ENCODE measurements at regions not wholly inside any gene's neighbourhood (a gene's known extent, or its start where the extent isn't known, plus 50 kb on each side); places are given as distances from the start of the nearest gene placed in this dataset.

GRCh38 chr1:232319072-232319471 lies 310.9 kb downstream of the SIPA1L2 start:
- no peak overlapping the region for H2AK9ac ChIP-seq (replicated peaks; ENCODE audit: low read depth, low read length, poor library complexity)
- H3K4me1 ChIP-seq (ENCODE audit: control insufficient read depth, insufficient read depth, low read length), result no peaks in the 10 kb centered on the region
- no peak overlapping the region for H2BK20ac ChIP-seq (ENCODE audit: low read depth, low read length)
- no peak overlapping the region for H3K27ac ChIP-seq (ENCODE audit: insufficient read depth, low read length)
- H3K18ac ChIP-seq (ENCODE audit: low read depth, low read length), result no peak overlapping the region
- H3K4me2 ChIP-seq (ENCODE audit: low read depth, low read length), result no peak overlapping the region
- no peaks in the 10 kb centered on the region for H4K20me1 ChIP-seq (ENCODE audit: insufficient read depth, low read length)
- no peaks in the 10 kb centered on the region for H3K79me1 ChIP-seq (ENCODE audit: low read depth in 1 of 2, low read length in 2 of 2)
- no peaks in the 10 kb centered on the region for H3K36me3 ChIP-seq (ENCODE audit: control insufficient read depth, insufficient read depth, low read length)
- TF ChIP-seq USF2 (IDR thresholded peaks at IDR 0.05; ENCODE audit: low read depth, low read length), result no peak
- TF ChIP-seq MXI1 (IDR thresholded peaks at IDR 0.05; ENCODE audit: borderline replicate concordance, low read depth, low read length), result no peak
- no peak for TF ChIP-seq POLR2A (IDR thresholded peaks at IDR 0.05; ENCODE audit: low read depth, low read length)
- H3K9ac ChIP-seq (ENCODE audit: low read depth, low read length), result no peak overlapping the region
- CTCF ChIA-PET, result no interaction called here
- no peak overlapping the region for H2BK5ac ChIP-seq (ENCODE audit: low read depth, low read length, poor library complexity, severe bottlenecking)
- ATAC-seq (ENCODE audit: low read depth) (no peak), DNase-seq (no peak)
- no peaks in the 10 kb centered on the region for H3K9me1 ChIP-seq (ENCODE audit: insufficient read depth, low read length)
- no peak overlapping the region for H2BK15ac ChIP-seq (ENCODE audit: low read depth, low read length)
- in situ Hi-C loops (cut with MboI; ENCODE audit: low sequenced_read_pairs) (no loop called here), dilution Hi-C loops (cut with HindIII; ENCODE audit: low sequenced_read_pairs, unreplicated experiment) (no loop called here), intact Hi-C loops (cut with micrococcal nuclease) (no loop called here)
- no peak overlapping the region for H3K4ac ChIP-seq (ENCODE audit: low read depth, low read length)
- no peak overlapping the region for H3K23ac ChIP-seq (ENCODE audit: low read depth, low read length)
- H2AFZ ChIP-seq (replicated peaks; ENCODE audit: low read length, poor library complexity), result no peak overlapping the region
- no peak overlapping the region for H2AK5ac ChIP-seq (ENCODE audit: low read depth, low read length)
- H4K91ac ChIP-seq (ENCODE audit: insufficient read depth, low read depth, low read length), result no peak overlapping the region
- no peak overlapping the region for H3K56ac ChIP-seq (ENCODE audit: extremely low read depth, insufficient read depth, low read length)
- no peak overlapping the region for H4K8ac ChIP-seq (ENCODE audit: low read depth in 2 of 2, low read length in 2 of 2)
- H3K14ac ChIP-seq (replicated peaks; ENCODE audit: low read depth, low read length), result no peak overlapping the region
- H3K9me3 ChIP-seq (ENCODE audit: control insufficient read depth, insufficient read depth, low read length), result no peaks in the 10 kb centered on the region
- H2BK120ac ChIP-seq (ENCODE audit: low read depth, low read length), result no peak overlapping the region
- 66% methylated on average over 7 of the region's 10 CpGs; no CpG with 5 or more reads in 1 of the 2 experiments for WGBS, 2 experiments (ENCODE audit: extremely low coverage in 2 of 2, insufficient read length in 1 of 2)
- no TSS peak for BruUV-seq (replicated peaks)
- H3K27me3 ChIP-seq (ENCODE audit: control insufficient read depth, insufficient read depth, low read length), result 0 out of 2 replicates have a peak, but pooled peaks cover 2% of the 10 kb centered on the region
- no peak overlapping the region for H4K5ac ChIP-seq (ENCODE audit: low read depth, low read length)
- POLR2A ChIA-PET (ENCODE audit: unreplicated experiment), result no interaction called here
- H3K4me3 ChIP-seq (ENCODE audit: insufficient read depth, low read depth, low read length), result no peak overlapping the region

Measured in IMR-90 (cell line).